Fibroblast of lung (primary cell): ENCODE measurements at regions not wholly inside any gene's neighbourhood (a gene's known extent, or its start where the extent isn't known, plus 50 kb on each side); places are given as distances from the start of the nearest gene placed in this dataset.
A peak's percentile ranks its signal among the peaks of the same experiment; 100 is the strongest.

Experiments used
- DNase-seq, 2 donors: peaks; one replicate each; pipeline versions ENCODE4 v3.0.0 to v3.0.0-alpha.2; 2010; ENCODE audit warnings: low read depth in 2 of 2
- H2AFZ ChIP-seq: 2 replicates; pipeline ENCODE4 v1.5.1; 2012; ENCODE audit warnings: low read length, control low read depth, inconsistent platforms
- H3K27ac ChIP-seq: 2 replicates; pipeline ENCODE4 v1.5.1; 2011; ENCODE audit warnings: low read length, control low read depth; ENCODE audit not compliant: insufficient read depth
- H3K27me3 ChIP-seq: 2 replicates; pipeline ENCODE4 v1.5.1; 2011; ENCODE audit warnings: mild to moderate bottlenecking, low read length; ENCODE audit not compliant: control insufficient read depth, insufficient read depth
- H3K36me3 ChIP-seq: 2 replicates; pipeline ENCODE4 v1.5.1; 2011; ENCODE audit warnings: low read length; ENCODE audit not compliant: control insufficient read depth, insufficient read depth
- H3K4me1 ChIP-seq: 2 replicates; pipeline ENCODE4 v1.5.1; 2011; ENCODE audit warnings: low read length; ENCODE audit not compliant: control insufficient read depth, insufficient read depth; ENCODE audit errors: extremely low read depth
- H3K4me2 ChIP-seq: 2 replicates; pipeline ENCODE4 v1.5.1; 2011; ENCODE audit warnings: low read length, control low read depth; ENCODE audit not compliant: insufficient read depth; ENCODE audit errors: extremely low read depth
- H3K4me3 ChIP-seq, 4 experiments: fragments of 200-600 bp in 1 of 4; sonication (generic) in 1 of 4; replicated peaks in 1 of 4; 2 replicates each; pipeline ENCODE4 v1.5.1; 2011 to 2016; ENCODE audit warnings: low read length in 4 of 4, low read depth in 3 of 4, mild to moderate bottlenecking in 3 of 4, control low read depth in 2 of 4, inconsistent platforms in 1 of 4, mixed read lengths in 1 of 4; ENCODE audit not compliant: insufficient read depth in 1 of 4; ENCODE audit errors: control extremely low read depth in 1 of 4
- H3K79me2 ChIP-seq: 2 replicates; pipeline ENCODE4 v1.5.1; 2012; ENCODE audit warnings: mild to moderate bottlenecking, low read length, inconsistent platforms; ENCODE audit not compliant: control insufficient read depth, insufficient read depth
- H3K9ac ChIP-seq: 2 replicates; pipeline ENCODE4 v1.5.1; 2011; ENCODE audit warnings: mild to moderate bottlenecking, low read length, control low read depth; ENCODE audit not compliant: insufficient read depth
- H3K9me3 ChIP-seq: 2 replicates; pipeline ENCODE4 v1.5.1; 2012; ENCODE audit warnings: low read depth, low read length; ENCODE audit not compliant: control insufficient read depth, insufficient read depth
- H4K20me1 ChIP-seq: 2 replicates; pipeline ENCODE4 v1.5.1; 2011; ENCODE audit warnings: low read length; ENCODE audit not compliant: control insufficient read depth, insufficient read depth; ENCODE audit errors: extremely low read depth
- CTCF ChIP-seq, 2 donors: IDR thresholded peaks in 1 of 2; conservative IDR thresholded peaks in 1 of 2; 1 replicate in 1 of 2; 2 replicates in 1 of 2; pipeline ENCODE4 v1.5.1; 2011 to 2012; ENCODE audit warnings: low read length in 2 of 2, control low read depth in 1 of 2, inconsistent platforms in 1 of 2, low read depth in 1 of 2, mild to moderate bottlenecking in 1 of 2
- EZH2 ChIP-seq: IDR thresholded peaks from 2 replicates; pipeline ENCODE4 v1.5.1; 2012; ENCODE audit warnings: low read length, control low read depth, mild to moderate bottlenecking; ENCODE audit errors: missing control alignments

DNA sequence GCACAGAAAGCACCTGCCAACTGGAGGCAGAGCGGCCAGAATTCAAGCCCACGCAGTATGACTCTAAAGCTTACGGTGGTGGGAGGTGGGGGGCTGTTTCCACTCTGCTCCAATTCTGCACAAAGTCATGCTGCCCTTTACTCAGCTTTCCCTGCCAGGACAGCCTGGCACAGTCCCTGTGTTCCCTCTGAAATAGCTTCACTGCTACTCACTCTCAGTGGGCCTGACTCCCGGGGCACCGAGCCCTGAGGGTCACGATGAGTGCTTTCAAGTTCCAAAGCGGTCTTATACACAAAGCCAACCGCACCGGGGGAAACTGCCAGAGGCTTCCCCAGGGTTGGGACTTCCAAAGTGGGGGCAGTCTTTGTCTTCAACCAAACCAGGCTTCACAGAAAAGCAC, 306.1 kb upstream of the XYLT1 start:
- TF ChIP-seq EZH2: no peak
- no peak for TF ChIP-seq CTCF (conservative IDR thresholded peaks at IDR 0.05 in 1 of 2, IDR thresholded peaks at IDR 0.05 in 1 of 2; ENCODE audit: low read depth in 1 of 2, low read length in 2 of 2)
- Histone ChIP-seq H3K4me3 (no peak overlapping the region), H3K36me3 (no peaks in the 10 kb centered on the region), H3K79me2 (no peaks in the 10 kb centered on the region), H3K27ac (no peak overlapping the region), H2AFZ (no peak overlapping the region), H3K9ac (no peak overlapping the region), H3K4me2 (no peak overlapping the region), H3K9me3 (no peaks in the 10 kb centered on the region), H3K27me3 (no peaks in the 10 kb centered on the region), H4K20me1 (no peaks in the 10 kb centered on the region), H3K4me1 (no peaks in the 10 kb centered on the region)
- DNase-seq: peak in 1 of 2 donors; percentile 48

- Histone ChIP-seq H3K9me3 (no peaks in the 10 kb centered on the region), H3K4me2 (no peak overlapping the region), H3K36me3 (no peaks in the 10 kb centered on the region), H3K27me3 (no peaks in the 10 kb centered on the region), H3K4me3 (no peak overlapping the region), H3K4me1 (no peaks in the 10 kb centered on the region), H3K79me2 (no peaks in the 10 kb centered on the region), H2AFZ (no peak overlapping the region), H3K27ac (no peak overlapping the region), H3K9ac (no peak overlapping the region), H4K20me1 (no peaks in the 10 kb centered on the region)
- TF ChIP-seq EZH2 (no peak), CTCF (conservative IDR thresholded peaks at IDR 0.05 in 1 of 2, IDR thresholded peaks at IDR 0.05 in 1 of 2; ENCODE audit: low read depth in 1 of 2, low read length in 2 of 2) (no peak)
- DNase-seq: no peak
Measured at GRCh38 chr16:17776465-17776864, 305.7 kb upstream of the XYLT1 start.

- Histone ChIP-seq H3K4me1 (no peaks in the 10 kb centered on the region), H3K4me2 (no peak overlapping the region), H3K36me3 (no peaks in the 10 kb centered on the region), H3K79me2 (no peaks in the 10 kb centered on the region), H3K9ac (no peak overlapping the region), H3K27me3 (no peaks in the 10 kb centered on the region), H3K9me3 (no peaks in the 10 kb centered on the region), H2AFZ (no peak overlapping the region), H3K27ac (no peak overlapping the region), H4K20me1 (no peaks in the 10 kb centered on the region), H3K4me3 (no peak overlapping the region)
- DNase-seq: peak in 1 of 2 donors; percentile 41
- TF ChIP-seq EZH2: no peak
- TF ChIP-seq CTCF (conservative IDR thresholded peaks at IDR 0.05 in 1 of 2, IDR thresholded peaks at IDR 0.05 in 1 of 2; ENCODE audit: low read depth in 1 of 2, low read length in 2 of 2): no peak
Measured at GRCh38 chr16:17775061-17775460, 304.3 kb upstream of the XYLT1 start.
